Stomach (tissue), 8 donors: ENCODE measurements at regions not wholly inside any gene's neighbourhood (a gene's known extent, or its start where the extent isn't known, plus 50 kb on each side); places are given as distances from the start of the nearest gene placed in this dataset.

Experiments used
- DNase-seq, 2 donors: peaks; one replicate each; pipeline versions ENCODE4 v3.0.0 to v3.0.0-alpha.2; 2013 to 2019
- H3K27ac ChIP-seq, 5 donors: fragments of 200-600 bp in 4 of 5; sonication (generic) in 4 of 5; one replicate each; pipeline ENCODE4 v1.5.1; 2013 to 2019; ENCODE audit warnings: mild to moderate bottlenecking in 1 of 5, moderate library complexity in 1 of 5
- H3K27me3 ChIP-seq, 3 donors: fragments of 200-600 bp; sonication (generic); one replicate each; pipeline ENCODE4 v1.5.1; 2017 to 2019; ENCODE audit warnings: mixed run types in 1 of 3
- H3K36me3 ChIP-seq, 4 donors: fragments of 200-600 bp; sonication (generic); 1 replicate in 3 of 4; 2 replicates in 1 of 4; pipeline ENCODE4 v1.5.1; 2016 to 2019
- H3K4me1 ChIP-seq, 4 donors: fragments of 200-600 bp; sonication (generic); one replicate each; pipeline ENCODE4 v1.5.1; 2016 to 2019
- H3K4me3 ChIP-seq, 4 donors: fragments of 200-600 bp; sonication (generic) in 3 of 4; one replicate each; pipeline ENCODE4 v1.5.1; 2016 to 2019; ENCODE audit warnings: mild to moderate bottlenecking in 1 of 4
- H3K9me3 ChIP-seq, 4 donors: fragments of 200-600 bp; sonication (generic); one replicate each; pipeline ENCODE4 v1.5.1; 2016 to 2019
- CTCF ChIP-seq, 7 experiments: fragments of 450-650 bp in 4 of 7; fragments of 200-600 bp in 3 of 7; sonication (generic) in 3 of 7; IDR thresholded peaks; one replicate each; pipeline ENCODE4 v1.5.1; 2016 to 2019; ENCODE audit warnings: antibody characterized with exemption in 7 of 7, control low read depth in 2 of 7, mild to moderate bottlenecking in 1 of 7
- EP300 ChIP-seq: sonication (generic); formaldehyde crosslinking; IDR thresholded peaks from one replicate; pipeline ENCODE4 v1.6.1; 2017; ENCODE audit warnings: antibody characterized with exemption
- POLR2A ChIP-seq, 4 donors: fragments of 450-650 bp; IDR thresholded peaks; one replicate each; pipeline ENCODE4 v1.6.1; 2016; ENCODE audit warnings: antibody characterized with exemption in 4 of 4, control low read depth in 2 of 4, mild to moderate bottlenecking in 1 of 4, moderate library complexity in 1 of 4
- POLR2AphosphoS5 ChIP-seq, 3 donors: sonication (generic); formaldehyde crosslinking; IDR thresholded peaks; one replicate each; pipeline ENCODE4 v1.6.1; 2016; ENCODE audit warnings: antibody characterized with exemption in 3 of 3
- whole genome bisulfite sequencing, 5 donors: extraction: QIAGEN DNeasy Blood & Tissue Kit in 3 of 5; methylation state at CpG; one replicate each; pipeline versions ENCODE4 v1.1.5 to v1.1.7; 2013 to 2018; 5-methylcytosine and 5-hydroxymethylcytosine counted together
- intact Hi-C: fragments of 100-400 bp; cut with DNase I; formaldehyde crosslinking; loops from one replicate; pipeline ENCODE4 v1.15.1; 2023; ENCODE audit warnings: low total_unique reads
- donor health status: healthy with polysubstance abuse.
- donor health status: Bipolar disorder and iron deficiency.
- donor health status: healthy.

DNA sequence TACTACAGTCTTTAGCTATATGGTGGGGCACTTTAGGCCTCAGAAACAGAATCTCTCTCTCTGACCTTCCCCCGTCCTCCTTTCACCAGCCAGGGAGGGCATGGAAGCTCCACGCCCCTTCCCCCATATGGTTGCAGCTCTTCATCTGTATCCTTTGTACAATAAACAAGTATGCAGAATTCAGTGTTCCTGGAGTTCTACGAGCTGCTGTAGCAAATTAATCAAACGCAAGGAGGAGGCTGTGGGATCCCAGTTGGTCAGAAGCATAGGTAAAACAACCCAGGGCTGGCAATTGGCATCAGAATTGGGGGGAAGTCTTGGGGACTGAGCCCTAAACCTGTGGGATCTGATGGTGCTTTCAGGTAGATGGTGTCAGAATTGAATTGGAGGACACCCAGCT lies 163.7 kb upstream of the NLRP1 start:
- DNase-seq = no peak
- H3K27ac ChIP-seq = no peak overlapping the region
- H3K4me3 ChIP-seq = no peak overlapping the region
- H3K4me1 ChIP-seq = no peaks in the 10 kb centered on the region
- no peaks in the 10 kb centered on the region for H3K9me3 ChIP-seq
- no peak for TF ChIP-seq POLR2A (IDR thresholded peaks at IDR 0.05)
- H3K27me3 ChIP-seq = peaks cover 0 to 4% (median 0%) of the 10 kb centered on the region in 3 donors
- WGBS, 5 donors = 66 to 88% (median 82%) methylated on average over 4 of the region's 4 CpGs
- no peaks in the 10 kb centered on the region for H3K36me3 ChIP-seq
- intact Hi-C loops = no loop called here

DNA sequence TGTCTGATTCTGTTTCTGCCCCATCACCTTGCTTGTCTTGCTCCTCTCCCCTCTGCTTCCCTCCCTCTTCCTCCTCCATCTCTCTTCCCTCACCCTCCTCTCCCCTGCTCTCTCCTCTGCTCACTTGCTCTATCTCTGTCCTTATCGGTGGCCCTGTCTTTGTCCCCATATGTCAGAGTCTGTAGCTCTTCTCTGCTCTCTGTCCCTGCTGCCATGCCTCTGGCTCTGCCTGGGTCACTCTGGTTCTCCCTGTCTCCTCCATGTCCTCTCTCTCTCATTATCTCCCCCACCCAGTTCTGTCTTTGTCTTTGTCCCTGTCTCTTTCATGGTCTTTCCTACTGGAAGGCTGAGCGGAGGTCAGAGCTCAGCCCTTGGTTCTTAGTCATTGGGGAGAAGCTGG lies 169.1 kb upstream of the NLRP1 start:
- Histone ChIP-seq H3K4me3 (no peak overlapping the region), H3K27me3 (peaks cover 0 to 11% (median 0%) of the 10 kb centered on the region in 3 donors), H3K27ac (no peak overlapping the region), H3K4me1 (peaks cover 0 to 10% (median 7%) of the 10 kb centered on the region in 4 donors), H3K36me3 (no peaks in the 10 kb centered on the region), H3K9me3 (no peaks in the 10 kb centered on the region)
- DNase-seq = no peak
- intact Hi-C loops = no loop called here
- 67 to 87% (median 81%) methylated on average over 2 of the region's 2 CpGs for WGBS, 5 donors
- no peak for TF ChIP-seq POLR2A (IDR thresholded peaks at IDR 0.05)
- TF ChIP-seq CTCF (IDR thresholded peaks at IDR 0.05) = no peak
- no peak for TF ChIP-seq POLR2AphosphoS5 (IDR thresholded peaks at IDR 0.05)
- TF ChIP-seq EP300 = no peak

DNA sequence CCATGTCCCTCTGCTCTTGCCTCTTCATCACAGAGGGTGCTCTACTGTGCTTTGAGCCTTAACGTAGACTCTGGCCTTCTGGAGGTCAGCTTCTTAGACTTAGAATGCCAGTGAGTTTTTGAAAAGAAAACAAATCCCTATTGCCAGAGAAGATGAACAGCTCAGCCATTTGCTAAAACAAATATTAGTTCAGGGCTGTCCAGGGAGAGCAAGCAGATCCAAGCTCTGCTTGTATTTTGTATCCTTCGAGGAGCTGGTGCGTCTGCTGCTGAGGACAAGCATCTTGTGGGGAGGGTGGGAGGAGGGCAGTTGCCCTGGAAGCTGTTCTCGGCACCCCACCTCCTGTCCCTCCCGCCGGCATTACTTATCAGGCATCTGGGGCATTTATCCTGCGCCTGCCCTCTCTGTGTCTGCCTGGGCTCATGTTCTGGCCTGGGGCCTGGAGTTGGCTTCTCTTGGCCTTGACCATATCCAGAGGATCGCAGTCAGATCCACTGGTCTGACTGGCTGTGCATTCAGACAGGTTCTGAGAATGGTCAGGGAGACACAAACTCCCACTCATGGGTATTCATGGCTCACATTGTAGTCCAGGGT lies 173.1 kb upstream of the NLRP1 start:
- H3K4me1 ChIP-seq = peaks cover 0 to 10% (median 7%) of the 10 kb centered on the region in 4 donors
- intact Hi-C loops = no loop called here
- no peaks in the 10 kb centered on the region for H3K36me3 ChIP-seq
- WGBS, 5 donors = 16 to 57% (median 29%) methylated on average over 8 of the region's 8 CpGs
- H3K4me3 ChIP-seq = no peak overlapping the region
- TF ChIP-seq EP300 (no peak), POLR2A (IDR thresholded peaks at IDR 0.05) (no peak), CTCF (IDR thresholded peaks at IDR 0.05) (no peak), POLR2AphosphoS5 (IDR thresholded peaks at IDR 0.05) (no peak)
- H3K27me3 ChIP-seq = peaks cover 0 to 17% (median 0%) of the 10 kb centered on the region in 3 donors
- H3K9me3 ChIP-seq = no peaks in the 10 kb centered on the region
- DNase-seq = no peak
- no peak overlapping the region for H3K27ac ChIP-seq

DNA sequence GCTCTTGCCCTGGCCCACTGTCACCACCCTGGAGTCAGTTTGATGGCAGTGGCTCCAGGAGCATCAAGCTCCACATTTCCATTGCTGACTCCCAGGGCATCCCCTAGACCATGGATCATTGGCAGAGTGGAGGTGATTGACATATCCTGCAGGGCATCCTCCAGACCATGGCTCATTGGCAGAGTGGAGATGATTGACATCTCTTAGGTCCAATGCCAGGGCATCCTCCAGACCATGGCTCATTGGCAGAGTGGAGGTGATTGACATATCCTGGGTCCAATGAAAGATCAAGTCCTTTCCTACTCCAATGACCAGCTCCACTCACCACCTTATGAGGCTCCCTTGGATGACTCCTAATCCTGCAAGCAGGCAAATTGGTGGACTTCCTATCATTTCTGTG lies 174.3 kb upstream of the NLRP1 start:
- peaks cover 0 to 10% (median 7%) of the 10 kb centered on the region in 4 donors for H3K4me1 ChIP-seq
- intact Hi-C loops = no loop called here
- TF ChIP-seq POLR2A (IDR thresholded peaks at IDR 0.05) = no peak
- no peak for TF ChIP-seq EP300
- TF ChIP-seq POLR2AphosphoS5 (IDR thresholded peaks at IDR 0.05) = no peak
- TF ChIP-seq CTCF (IDR thresholded peaks at IDR 0.05) = no peak
- no peak overlapping the region for H3K27ac ChIP-seq
- H3K4me3 ChIP-seq = no peak overlapping the region
- peaks cover 0 to 14% (median 0%) of the 10 kb centered on the region in 3 donors for H3K27me3 ChIP-seq
- no peaks in the 10 kb centered on the region for H3K9me3 ChIP-seq
- peak in 1 of 2 donors; percentile 7 for DNase-seq
- H3K36me3 ChIP-seq = no peaks in the 10 kb centered on the region

GRCh38 chr17:5759501-5759925 lies 175.2 kb upstream of the NLRP1 start:
- 36 to 59% (median 56%) methylated on average over 8 of the region's 8 CpGs for WGBS, 5 donors
- Histone ChIP-seq H3K4me1 (peaks cover 0 to 10% (median 7%) of the 10 kb centered on the region in 4 donors), H3K27me3 (peaks cover 0 to 15% (median 0%) of the 10 kb centered on the region in 3 donors), H3K36me3 (no peaks in the 10 kb centered on the region), H3K27ac (no peak overlapping the region), H3K4me3 (no peak overlapping the region), H3K9me3 (no peaks in the 10 kb centered on the region)
- TF ChIP-seq POLR2A (IDR thresholded peaks at IDR 0.05) (no peak), CTCF (IDR thresholded peaks at IDR 0.05) (no peak), POLR2AphosphoS5 (IDR thresholded peaks at IDR 0.05) (no peak), EP300 (no peak)
- intact Hi-C loops = no loop called here
- peak in 1 of 2 donors; percentile 16 for DNase-seq
